GM21447 (cell line): ENCODE measurements at regions not wholly inside any gene's neighbourhood (a gene's known extent, or its start where the extent isn't known, plus 50 kb on each side); places are given as distances from the start of the nearest gene placed in this dataset.
"Not testable (repeated sequence)": the region's sequence is repeated elsewhere in the genome, so short reads cannot be mapped to it uniquely, and the experiment has no call there.

Experiments
- ATAC-seq: cut with Tn5 transposase; IDR thresholded peaks from one replicate; pipeline ENCODE4 v1.9.1; 2021; ENCODE audit not compliant: unreplicated experiment

- ATAC-seq: no peak
Observed at GRCh38 chr6:60679175-60679574, 1606.8 kb downstream of the KHDRBS2 start.

GRCh38 chr6:60671369-60671768 lies 1614.7 kb downstream of the KHDRBS2 start:
- no peak for ATAC-seq

DNA sequence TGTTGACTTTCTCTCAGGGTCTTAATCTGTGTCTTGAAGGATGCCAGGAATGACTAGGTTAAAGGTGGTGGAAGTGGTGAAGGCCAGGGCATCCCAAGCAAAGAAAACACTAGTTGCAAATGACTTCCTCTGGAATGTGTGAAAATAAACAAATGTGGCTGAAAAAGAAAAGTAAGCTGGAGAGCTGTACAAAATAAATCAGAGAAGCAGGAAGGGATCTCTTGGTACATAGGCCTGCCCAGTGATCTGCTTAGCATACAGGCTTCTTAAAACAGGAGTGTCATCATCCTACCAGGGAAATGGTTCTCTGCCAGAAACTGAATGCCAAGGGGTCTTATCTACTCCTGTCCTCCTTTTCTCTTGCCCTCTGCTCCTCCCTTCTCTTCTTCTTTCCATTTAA lies 1616.0 kb downstream of the KHDRBS2 start:
- no peak for ATAC-seq

DNA sequence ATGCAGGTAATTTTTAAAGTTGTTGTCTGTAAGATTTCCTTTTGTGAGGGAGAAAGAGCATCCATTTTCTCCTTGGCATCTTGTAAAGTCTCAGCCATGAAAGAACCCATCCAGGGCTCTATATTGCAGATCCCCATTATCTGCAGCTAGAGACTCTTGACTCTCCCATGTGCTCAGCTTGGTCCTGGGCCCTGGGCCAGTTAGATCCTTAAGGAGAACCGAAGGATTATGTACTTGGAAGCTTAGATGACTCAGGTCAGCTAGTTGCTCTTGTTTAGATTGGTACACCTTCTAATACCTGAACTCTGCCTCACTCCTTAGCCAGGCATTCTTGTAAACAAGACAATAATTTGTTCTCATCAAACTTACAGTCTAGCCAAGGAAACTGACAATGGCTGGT lies 1617.6 kb downstream of the KHDRBS2 start:
- no peak for ATAC-seq

GRCh38 chr6:60663199-60663598 lies 1622.8 kb downstream of the KHDRBS2 start:
- ATAC-seq: not testable (repeated sequence)

- no peak for ATAC-seq
Observed at GRCh38 chr6:60643870-60644269, 1642.2 kb downstream of the KHDRBS2 start.

GRCh38 chr6:60639185-60639584 lies 1646.8 kb downstream of the KHDRBS2 start:
- ATAC-seq: not testable (repeated sequence)
